K562 (cell line): ENCODE measurements at regions not wholly inside any gene's neighbourhood (a gene's known extent, or its start where the extent isn't known, plus 50 kb on each side); places are given as distances from the start of the nearest gene placed in this dataset.

ENCODE experiments used
- ATAC-seq: fragments of 200-7000 bp; cut with Tn5 transposase; 3 replicates; pipeline ENCODE4 v1.9.1; 2020; ENCODE audit warnings: moderate library complexity
- BruUV-seq: library from RNA; stranded (reverse); fragments of 400-500 nt; replicated peaks from 2 replicates; lab custom pipeline; 2021; lab: Mats Ljungman, UMichigan
- CTCF ChIA-PET: fragments of 300-600 bp; formaldehyde crosslinking; extraction: SDS; loops from one replicate; lab custom pipeline; 2021; ENCODE audit warnings: low intra/inter-chr PET ratio; lab: Yijun Ruan, JAX
- POLR2A ChIA-PET: fragments of 300-600, 350-650 bp; sonication (Branson Sonifier 250); formaldehyde crosslinking; extraction: SDS; loops from one replicate; lab custom pipeline; 2021; ENCODE audit warnings: antibody characterized with exemption, inconsistent platforms; lab: Yijun Ruan, JAX
- DNase-seq, 4 experiments: peaks; one replicate each; pipeline versions ENCODE4 v3.0.0 to v3.0.0-alpha.2; 2011 to 2018; ENCODE audit warnings: low spot score in 3 of 4, mixed read lengths in 3 of 4; ENCODE audit errors: extremely low read depth in 1 of 4
- FAIRE-seq: peaks from 2 replicates; lab custom pipeline; 2011; peaks lifted over from hg19 to GRCh38; lab: Jason Lieb, UNC
- H2AFZ ChIP-seq: 2 replicates; pipeline ENCODE4 v1.6.0; 2011; ENCODE audit warnings: low read depth, low read length, control low read depth, inconsistent platforms
- H3K27ac ChIP-seq: fragments of 200-600 bp; 3 replicates; pipeline ENCODE4 v1.8.0; 2011; ENCODE audit warnings: low read depth, mild to moderate bottlenecking, control low read depth, inconsistent platforms, low read length, moderate library complexity, mixed read lengths; ENCODE audit errors: extremely low read depth
- H3K27me3 ChIP-seq, 2 experiments: fragments of 300-600 bp in 1 of 2; 2 replicates in 1 of 2; 3 replicates in 1 of 2; pipeline versions ENCODE4 v1.6.0 to v1.8.0; 2011; ENCODE audit warnings: inconsistent platforms in 2 of 2, low read length in 2 of 2, mild to moderate bottlenecking in 1 of 2, mixed read lengths in 1 of 2, moderate library complexity in 1 of 2; ENCODE audit not compliant: control insufficient read depth in 2 of 2, insufficient read depth in 2 of 2
- H3K36me3 ChIP-seq: fragments of 300-600 bp; 3 replicates; pipeline ENCODE4 v1.8.0; 2011; ENCODE audit warnings: mild to moderate bottlenecking, low read length, inconsistent platforms; ENCODE audit not compliant: control insufficient read depth, insufficient read depth
- H3K4me1 ChIP-seq, 2 experiments: fragments of 200-600 bp in 1 of 2; replicated peaks in 1 of 2; 2 replicates in 1 of 2; 3 replicates in 1 of 2; pipeline versions ENCODE4 v1.5.1 to v1.8.0; 2011; ENCODE audit warnings: inconsistent platforms in 2 of 2, low read length in 2 of 2, mild to moderate bottlenecking in 1 of 2, mixed read lengths in 1 of 2, moderate library complexity in 1 of 2; ENCODE audit not compliant: control insufficient read depth in 2 of 2, insufficient read depth in 2 of 2
- H3K4me2 ChIP-seq: 2 replicates; pipeline ENCODE4 v1.6.1; 2011; ENCODE audit warnings: low read length, control low read depth, inconsistent platforms, mixed read lengths; ENCODE audit not compliant: insufficient read depth
- H3K4me3 ChIP-seq: fragments of 200-600 bp; sonication (generic), shearing (Covaris generic); 2 replicates; pipeline ENCODE4 v1.5.1; 2016; ENCODE audit warnings: control low read depth, inconsistent platforms
- H3K79me2 ChIP-seq: fragments of 200-600 bp; 3 replicates; pipeline ENCODE4 v1.8.0; 2011; ENCODE audit warnings: low read length, inconsistent platforms; ENCODE audit not compliant: control insufficient read depth, insufficient read depth
- H3K9ac ChIP-seq, 2 experiments: 2 replicates each; pipeline versions ENCODE4 v1.6.0 to v1.6.1; 2011; ENCODE audit warnings: low read depth in 2 of 2, low read length in 2 of 2, control low read depth in 1 of 2, inconsistent platforms in 1 of 2, mild to moderate bottlenecking in 1 of 2, mixed read lengths in 1 of 2; ENCODE audit not compliant: insufficient read depth in 1 of 2
- H3K9me1 ChIP-seq: one replicate; pipeline ENCODE4 v1.6.0; 2011; ENCODE audit warnings: inconsistent platforms, mild to moderate bottlenecking, low read length, moderate library complexity; ENCODE audit not compliant: control insufficient read depth, insufficient read depth
- H3K9me3 ChIP-seq: replicated peaks from 2 replicates; pipeline ENCODE4 v1.5.1; 2011; ENCODE audit warnings: low read depth, low read length, inconsistent platforms; ENCODE audit not compliant: control insufficient read depth, insufficient read depth
- H4K20me1 ChIP-seq: replicated peaks from 2 replicates; pipeline ENCODE4 v1.6.1; 2011; ENCODE audit warnings: low read length, inconsistent platforms, mixed read lengths; ENCODE audit not compliant: control insufficient read depth, insufficient read depth
- E2F3 ChIP-seq: fragments of 250-450 bp; sonication (Bioruptor Pico); IDR thresholded peaks from 2 replicates; pipeline ENCODE4 v1.4.0; 2020; ENCODE audit warnings: mild to moderate bottlenecking
- HDAC3 ChIP-seq: fragments of 450-650 bp; IDR thresholded peaks from 2 replicates; pipeline ENCODE4 v1.6.1; 2018; ENCODE audit warnings: borderline replicate concordance, mild to moderate bottlenecking, moderate library complexity; ENCODE audit not compliant: partially characterized antibody
- MECOM ChIP-seq: fragments of 250-450 bp; sonication (Bioruptor Pico); IDR thresholded peaks from 2 replicates; pipeline ENCODE4 v1.8.0; 2022; ENCODE audit warnings: inconsistent platforms
- MTA3 ChIP-seq: fragments of 450-650 bp; formaldehyde crosslinking; IDR thresholded peaks from 2 replicates; pipeline ENCODE4 v1.6.1; 2017; ENCODE audit warnings: mild to moderate bottlenecking, borderline replicate concordance
- NBN ChIP-seq: fragments of 450-650 bp; IDR thresholded peaks from 2 replicates; pipeline ENCODE4 v1.6.1; 2016; ENCODE audit warnings: low read depth, mild to moderate bottlenecking
- POLR2B ChIP-seq: fragments of 450-650 bp; IDR thresholded peaks from 2 replicates; pipeline ENCODE4 v1.6.1; 2018; ENCODE audit warnings: low read depth; ENCODE audit not compliant: partially characterized antibody
- RBM25 ChIP-seq: fragments of 200-400 bp; formaldehyde crosslinking; IDR thresholded peaks from 2 replicates; pipeline ENCODE4 v1.6.1; 2018; ENCODE audit warnings: low read length, low read depth, moderate library complexity; ENCODE audit not compliant: severe bottlenecking
- TAF7 ChIP-seq: fragments of 450-650 bp; IDR thresholded peaks from 2 replicates; pipeline ENCODE4 v1.6.1; 2016; ENCODE audit warnings: missing genetic modification characterization, missing compliant biosample characterization
- ZBTB17 ChIP-seq: fragments of 450-650 bp; formaldehyde crosslinking; IDR thresholded peaks from 2 replicates; pipeline ENCODE4 v1.4.0; 2020; ENCODE audit warnings: mild to moderate bottlenecking
- ZNF121 ChIP-seq: sonication (generic); formaldehyde crosslinking; conservative IDR thresholded peaks from 2 replicates; pipeline ENCODE4 v1.8.0; 2022; ENCODE audit warnings: missing genetic modification reagents
- ZNF133 ChIP-seq: fragments of 250-450 bp; sonication (Bioruptor Pico); IDR thresholded peaks from 2 replicates; pipeline ENCODE4 v1.4.0; 2020; ENCODE audit warnings: mild to moderate bottlenecking
- ZNF23 ChIP-seq: fragments of 250-450 bp; sonication (Bioruptor Pico); IDR thresholded peaks from 2 replicates; pipeline ENCODE4 v1.4.0; 2020; ENCODE audit warnings: mild to moderate bottlenecking
- ZNF239 ChIP-seq: fragments of 250-450 bp; sonication (Bioruptor Pico); IDR thresholded peaks from 2 replicates; pipeline ENCODE4 v1.4.0; 2020; ENCODE audit warnings: mild to moderate bottlenecking
- ZNF589 ChIP-seq: fragments of 200-800 bp; sonication (Bioruptor generic); IDR thresholded peaks from 2 replicates; pipeline ENCODE4 v1.6.1; 2016; ENCODE audit warnings: low read depth, missing genetic modification characterization, missing compliant biosample characterization
- ZNF717 ChIP-seq: fragments of 250-450 bp; sonication (Bioruptor Pico); IDR thresholded peaks from 2 replicates; pipeline ENCODE4 v1.5.0; 2021
- WGBS: fragments of 100-300 bp; shearing (Covaris generic); methylation state at CpG from one replicate; pipeline ENCODE4 v1.1.6; 2016; ENCODE audit warnings: low coverage, mixed read lengths; ENCODE audit not compliant: insufficient coverage; ENCODE audit errors: missing lambda C conversion rate; 5-methylcytosine and 5-hydroxymethylcytosine counted together
- in situ Hi-C: fragments of 300-500 bp; cut with MboI; formaldehyde crosslinking; loops from 4 replicates; pipeline ENCODE4 v1.15.0; 2018; ENCODE audit warnings: inconsistent platforms, mixed read lengths
- intact Hi-C: fragments of 100-400 bp; cut with micrococcal nuclease; formaldehyde crosslinking; loops from 2 replicates; pipeline ENCODE4 v1.14.2; 2022
- TF ChIP-seq, protein P1 (sequence below), 2 experiments: fragments of 250-450 bp in 1 of 2; fragments of 450-650 bp in 1 of 2; sonication (Bioruptor Pico) in 1 of 2; IDR thresholded peaks; 2 replicates each; pipeline versions ENCODE4 v1.6.1 to v1.8.0; 2016 to 2021; ENCODE audit warnings: mild to moderate bottlenecking in 2 of 2, moderate library complexity in 2 of 2, missing compliant biosample characterization in 1 of 2, missing genetic modification characterization in 1 of 2
- TF ChIP-seq, protein P2 (sequence below): fragments of 450-650 bp; IDR thresholded peaks from 2 replicates; pipeline ENCODE4 v1.6.1; 2016; ENCODE audit warnings: low read depth, mild to moderate bottlenecking, moderate library complexity

DNA sequence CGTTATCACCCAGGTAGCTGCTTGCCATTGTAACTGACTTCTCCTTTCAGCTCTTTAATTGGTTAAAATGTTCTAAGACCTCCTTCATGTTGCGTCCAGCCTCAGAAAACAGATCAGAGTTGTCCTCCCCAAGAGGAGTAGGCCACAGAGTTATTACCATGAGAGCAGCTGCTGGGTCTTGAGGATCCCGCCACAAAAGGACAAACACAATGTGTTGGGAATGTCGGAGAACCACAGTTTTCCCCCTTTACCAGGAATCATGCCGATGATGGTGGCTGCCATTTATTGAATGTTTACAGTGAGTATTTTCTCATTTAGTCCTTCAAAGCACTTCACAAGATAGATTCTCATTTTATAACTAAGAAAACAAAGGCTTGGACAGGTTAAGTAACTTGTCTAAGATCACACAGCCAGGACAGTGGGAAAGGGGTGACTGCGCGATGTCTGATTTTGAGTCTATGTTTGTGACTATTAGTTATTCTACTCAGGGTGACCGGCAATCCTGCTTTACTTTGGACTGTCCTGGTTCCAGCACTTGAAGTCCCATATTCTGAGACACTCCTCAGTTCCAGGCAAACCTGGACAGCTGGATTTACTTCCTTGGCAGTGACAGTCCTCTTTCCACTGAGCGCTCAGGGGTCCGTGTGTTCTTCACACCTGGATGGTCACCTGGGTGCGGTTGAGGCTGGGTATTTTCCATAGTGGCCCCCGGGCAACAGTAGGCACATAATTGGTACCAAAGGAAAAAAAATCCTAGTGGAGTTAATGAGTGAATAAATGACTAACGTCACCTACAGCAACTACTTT is 93.6 kb downstream of the LIPG start:
- Histone ChIP-seq H2AFZ (no peak overlapping the region), H3K79me2 (no peaks in the 10 kb centered on the region), H4K20me1 (no peaks in the 10 kb centered on the region), H3K9me3 (no peaks in the 10 kb centered on the region), H3K27me3 (peaks cover 0 to 32% of the 10 kb centered on the region in 2 experiments; a peak in 2 of 5 replicates), H3K9ac (no peak overlapping the region), H3K4me1 (no peaks in the 10 kb centered on the region), H3K4me3 (no peak overlapping the region), H3K4me2 (no peak overlapping the region), H3K9me1 (no peaks in the 10 kb centered on the region), H3K27ac (no peak overlapping the region), H3K36me3 (no peaks in the 10 kb centered on the region)
- DNase-seq, result no peak
- CTCF ChIA-PET, result no interaction called here
- POLR2A ChIA-PET, result interaction anchor here (0.7 to 1.5 kb wide), 2 partner anchors 15 to 17 kb away, joined by 3 read pairs; no protein-coding TSS in a partner anchor
- ATAC-seq, result no peak
- TF ChIP-seq ZNF239, result no peak
- no peak for TF ChIP-seq HDAC3
- no peak for TF ChIP-seq ZNF23 (CRISPR knock-in tag)
- TF ChIP-seq ZNF589 (CRISPR knock-in tag), result no peak
- no peak for TF ChIP-seq E2F3 (CRISPR knock-in tag)
- TF ChIP-seq RBM25, result no peak
- no peak for TF ChIP-seq ZNF717 (CRISPR knock-in tag)
- no peak for TF ChIP-seq TAF7 (tag)
- no peak for TF ChIP-seq ZNF133
- TF ChIP-seq MTA3, result no peak
- TF ChIP-seq, protein P1, sequence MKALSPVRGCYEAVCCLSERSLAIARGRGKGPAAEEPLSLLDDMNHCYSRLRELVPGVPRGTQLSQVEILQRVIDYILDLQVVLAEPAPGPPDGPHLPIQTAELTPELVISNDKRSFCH (CRISPR knock-in tag; IDR thresholded peaks at IDR 0.05), result no peak
- TF ChIP-seq, protein P1 (tag; IDR thresholded peaks at IDR 0.05), result no peak
- TF ChIP-seq ZBTB17 (CRISPR knock-in tag), result no peak
- no peak for TF ChIP-seq MECOM (CRISPR knock-in tag)
- TF ChIP-seq POLR2B, result no peak
- no peak for TF ChIP-seq NBN
- TF ChIP-seq, protein P2, sequence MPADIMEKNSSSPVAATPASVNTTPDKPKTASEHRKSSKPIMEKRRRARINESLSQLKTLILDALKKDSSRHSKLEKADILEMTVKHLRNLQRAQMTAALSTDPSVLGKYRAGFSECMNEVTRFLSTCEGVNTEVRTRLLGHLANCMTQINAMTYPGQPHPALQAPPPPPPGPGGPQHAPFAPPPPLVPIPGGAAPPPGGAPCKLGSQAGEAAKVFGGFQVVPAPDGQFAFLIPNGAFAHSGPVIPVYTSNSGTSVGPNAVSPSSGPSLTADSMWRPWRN, result no peak
- TF ChIP-seq ZNF121 (CRISPR knock-in tag), result no peak
- in situ Hi-C loops (no loop called here), intact Hi-C loops (no loop called here)
- no TSS peak for BruUV-seq
- whole genome bisulfite sequencing, result 2% methylated on average over 13 of the region's 13 CpGs
- no peak for FAIRE-seq
